ENCODE measurements at regions not wholly inside any gene's neighbourhood (a gene's known extent, or its start where the extent isn't known, plus 50 kb on each side); places are given as distances from the start of the nearest gene placed in this dataset.

GRCh38 chr5:61949054-61949678 is 356.8 kb upstream of the KIF2A start:
- no peak for DNase-seq (ENCODE audit: low read depth)
- TF ChIP-seq CTCF (IDR thresholded peaks at IDR 0.05; ENCODE audit: insufficient read depth, low read length), result no peak
- H3K4me3 ChIP-seq (ENCODE audit: low read depth, low read length), result no peak overlapping the region

- TF ChIP-seq CTCF (IDR thresholded peaks at IDR 0.05; ENCODE audit: insufficient read depth, low read length), result no peak
- H3K4me3 ChIP-seq (ENCODE audit: low read depth, low read length), result no peak overlapping the region
- DNase-seq (ENCODE audit: low read depth), result no peak
These were observed 356.1 kb upstream of the KIF2A start for GRCh38 chr5:61949679-61950435.

GRCh38 chr5:61951295-61951694 is 354.7 kb upstream of the KIF2A start:
- no peak overlapping the region for H3K4me3 ChIP-seq (ENCODE audit: low read depth, low read length)
- no peak for DNase-seq (ENCODE audit: low read depth)
- no peak for TF ChIP-seq CTCF (IDR thresholded peaks at IDR 0.05; ENCODE audit: insufficient read depth, low read length)

GRCh38 chr5:61953913-61954312 is 352.1 kb upstream of the KIF2A start:
- DNase-seq (ENCODE audit: low read depth), result no peak
- no peak overlapping the region for H3K4me3 ChIP-seq (ENCODE audit: low read depth, low read length)
- TF ChIP-seq CTCF (IDR thresholded peaks at IDR 0.05; ENCODE audit: insufficient read depth, low read length), result no peak

GRCh38 chr5:61964201-61964600 is 341.8 kb upstream of the KIF2A start:
- TF ChIP-seq CTCF (IDR thresholded peaks at IDR 0.05; ENCODE audit: insufficient read depth, low read length), result no peak
- H3K4me3 ChIP-seq (ENCODE audit: low read depth, low read length), result no peak overlapping the region
- peak; percentile 21 for DNase-seq (ENCODE audit: low read depth)

GRCh38 chr5:61965069-61965468 is 340.9 kb upstream of the KIF2A start:
- peak; percentile 10 for DNase-seq (ENCODE audit: low read depth)
- TF ChIP-seq CTCF (IDR thresholded peaks at IDR 0.05; ENCODE audit: insufficient read depth, low read length), result no peak
- H3K4me3 ChIP-seq (ENCODE audit: low read depth, low read length), result no peak overlapping the region

Data from fibroblast of the aortic adventitia (primary cell).